ENCODE measurements at regions not wholly inside any gene's neighbourhood (a gene's known extent, or its start where the extent isn't known, plus 50 kb on each side); places are given as distances from the start of the nearest gene placed in this dataset.

DNA sequence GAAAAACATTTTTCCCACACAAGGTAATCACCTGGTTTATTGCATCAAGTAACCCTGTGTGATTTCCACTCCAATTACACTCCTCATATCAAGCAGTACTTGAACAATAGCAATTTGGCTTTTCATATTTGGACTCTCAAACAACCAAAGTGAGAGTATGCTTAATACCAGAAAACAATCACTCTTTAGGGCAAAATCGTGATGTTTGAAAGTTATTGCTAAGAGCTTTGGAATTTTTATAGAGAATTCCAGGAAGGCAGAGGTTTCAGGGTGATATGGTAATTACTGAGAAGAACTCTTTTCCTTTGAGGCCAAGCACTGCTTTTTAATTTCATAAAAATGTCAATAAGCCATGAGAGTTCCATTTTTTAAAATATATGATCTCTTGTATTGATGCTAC, 779.5 kb upstream of the LRRTM1 start:
- TF ChIP-seq, protein P1, sequence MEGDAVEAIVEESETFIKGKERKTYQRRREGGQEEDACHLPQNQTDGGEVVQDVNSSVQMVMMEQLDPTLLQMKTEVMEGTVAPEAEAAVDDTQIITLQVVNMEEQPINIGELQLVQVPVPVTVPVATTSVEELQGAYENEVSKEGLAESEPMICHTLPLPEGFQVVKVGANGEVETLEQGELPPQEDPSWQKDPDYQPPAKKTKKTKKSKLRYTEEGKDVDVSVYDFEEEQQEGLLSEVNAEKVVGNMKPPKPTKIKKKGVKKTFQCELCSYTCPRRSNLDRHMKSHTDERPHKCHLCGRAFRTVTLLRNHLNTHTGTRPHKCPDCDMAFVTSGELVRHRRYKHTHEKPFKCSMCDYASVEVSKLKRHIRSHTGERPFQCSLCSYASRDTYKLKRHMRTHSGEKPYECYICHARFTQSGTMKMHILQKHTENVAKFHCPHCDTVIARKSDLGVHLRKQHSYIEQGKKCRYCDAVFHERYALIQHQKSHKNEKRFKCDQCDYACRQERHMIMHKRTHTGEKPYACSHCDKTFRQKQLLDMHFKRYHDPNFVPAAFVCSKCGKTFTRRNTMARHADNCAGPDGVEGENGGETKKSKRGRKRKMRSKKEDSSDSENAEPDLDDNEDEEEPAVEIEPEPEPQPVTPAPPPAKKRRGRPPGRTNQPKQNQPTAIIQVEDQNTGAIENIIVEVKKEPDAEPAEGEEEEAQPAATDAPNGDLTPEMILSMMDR (IDR thresholded peaks at IDR 0.05), result no peak

DNA sequence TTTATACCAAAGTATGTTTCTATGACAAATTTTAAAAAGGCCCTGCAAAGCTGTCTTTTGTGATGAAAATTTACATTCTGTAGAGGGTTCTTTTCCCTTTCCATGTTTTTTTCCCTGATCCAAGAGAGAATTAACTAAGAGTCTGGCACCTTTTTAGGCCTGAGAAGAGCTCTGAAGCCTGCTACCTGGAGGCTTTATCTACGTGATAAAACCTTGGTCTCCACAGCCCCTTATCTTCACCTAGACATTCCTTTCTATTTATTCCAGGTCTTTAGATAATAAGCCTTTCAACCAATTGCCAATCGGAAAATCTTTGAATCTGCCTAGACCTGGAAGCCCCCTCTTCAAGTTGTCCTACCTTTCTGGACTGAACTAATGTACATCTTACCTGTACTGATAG, 774.1 kb upstream of the LRRTM1 start:
- TF ChIP-seq, protein P1 (IDR thresholded peaks at IDR 0.05), result no peak
- no peak for ATAC-seq (ENCODE audit: low FRiP score)

More for the DNA sequence above, 779.5 kb upstream of the LRRTM1 start:
- ATAC-seq (ENCODE audit: low FRiP score), result no peak
- DNase-seq (ENCODE audit: low spot score), result no peak

DNA sequence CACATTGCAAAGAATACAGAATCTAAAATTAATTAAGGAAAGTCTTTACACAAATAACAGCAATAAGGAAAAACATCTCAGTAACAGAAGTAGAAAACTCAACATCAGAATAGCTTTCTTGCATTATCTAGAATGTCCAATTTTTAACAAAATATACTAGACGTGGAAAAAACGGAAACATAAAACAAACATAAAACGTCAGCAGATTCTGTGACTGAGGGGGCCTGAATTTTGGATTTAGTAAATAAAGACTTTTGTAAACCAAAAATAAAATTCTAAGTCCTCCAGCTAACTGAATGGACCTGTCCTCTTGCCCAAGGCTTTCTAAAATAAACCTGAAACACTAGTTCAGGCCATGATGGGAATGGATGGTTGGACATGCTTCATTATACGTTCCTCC, 773.5 kb upstream of the LRRTM1 start:
- DNase-seq (ENCODE audit: low spot score) (no peak), ATAC-seq (ENCODE audit: low FRiP score) (no peak)
- TF ChIP-seq, protein P1 (IDR thresholded peaks at IDR 0.05), result no peak

More for the DNA sequence above, 774.1 kb upstream of the LRRTM1 start:
- DNase-seq (ENCODE audit: low spot score), result no peak

DNA sequence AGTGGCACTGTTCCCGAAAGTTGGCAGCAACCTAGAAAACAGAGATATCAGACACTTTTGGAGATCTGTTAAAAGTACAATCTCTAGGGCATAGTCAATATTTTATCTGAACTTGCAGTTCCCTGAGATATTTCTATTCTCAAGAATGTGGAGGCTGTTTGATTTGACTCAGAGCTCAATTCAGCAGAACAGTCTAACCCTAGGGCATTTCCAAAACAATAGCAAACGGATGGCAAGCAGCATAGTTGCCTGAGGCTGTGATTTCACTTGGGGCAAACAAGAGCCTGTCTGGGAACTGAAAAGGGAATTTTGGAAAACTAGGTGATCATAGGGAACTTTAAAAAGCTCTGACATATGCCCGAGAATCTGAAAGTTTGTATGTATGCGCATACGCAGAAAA, 772.8 kb upstream of the LRRTM1 start:
- no peak for ATAC-seq (ENCODE audit: low FRiP score)
- no peak for DNase-seq (ENCODE audit: low spot score)
- TF ChIP-seq, protein P1 (IDR thresholded peaks at IDR 0.05), result no peak

DNA sequence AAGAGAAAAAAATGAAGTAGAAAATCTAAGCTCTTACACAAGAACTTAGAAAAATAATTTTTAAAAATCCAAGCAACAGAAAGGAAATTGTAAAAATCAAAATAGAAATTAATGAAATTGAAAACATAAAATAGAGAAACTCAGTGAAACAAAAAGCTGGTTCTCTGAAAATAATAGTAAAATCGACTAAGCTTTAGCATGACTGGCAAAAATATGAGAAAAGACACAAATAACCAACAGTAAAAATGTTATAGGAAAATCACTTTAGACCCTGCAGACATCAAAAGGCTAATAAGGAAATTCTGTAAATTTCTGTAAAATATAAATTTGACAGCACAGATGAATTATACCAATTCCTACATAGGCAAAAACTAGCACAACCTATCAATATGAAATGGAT, 768.9 kb upstream of the LRRTM1 start:
- DNase-seq (ENCODE audit: low spot score), result no peak
- ATAC-seq (ENCODE audit: low FRiP score), result no peak
- TF ChIP-seq, protein P1 (IDR thresholded peaks at IDR 0.05), result no peak

DNA sequence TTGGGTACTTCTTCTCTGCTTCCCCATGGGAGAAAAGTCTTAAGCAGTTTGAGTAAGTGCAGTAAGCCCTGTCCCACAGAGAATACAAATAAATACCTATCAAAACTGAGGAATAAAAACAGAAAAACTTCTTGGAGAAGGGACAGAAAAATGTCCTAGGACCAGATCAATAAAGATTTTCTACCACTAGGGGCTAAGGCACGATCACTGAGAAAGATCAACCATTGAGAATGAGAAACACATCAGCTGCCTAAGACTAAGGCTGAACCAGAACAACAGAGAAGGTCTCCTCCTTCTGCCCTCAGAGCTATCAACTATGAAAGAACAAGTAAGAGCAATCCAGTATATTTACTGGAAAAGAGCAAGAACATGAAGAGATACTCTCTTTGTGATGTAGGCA, 763.6 kb upstream of the LRRTM1 start:
- TF ChIP-seq, protein P1 (IDR thresholded peaks at IDR 0.05), result no peak
- no peak for DNase-seq (ENCODE audit: low spot score)
- ATAC-seq (ENCODE audit: low FRiP score), result no peak

DNA sequence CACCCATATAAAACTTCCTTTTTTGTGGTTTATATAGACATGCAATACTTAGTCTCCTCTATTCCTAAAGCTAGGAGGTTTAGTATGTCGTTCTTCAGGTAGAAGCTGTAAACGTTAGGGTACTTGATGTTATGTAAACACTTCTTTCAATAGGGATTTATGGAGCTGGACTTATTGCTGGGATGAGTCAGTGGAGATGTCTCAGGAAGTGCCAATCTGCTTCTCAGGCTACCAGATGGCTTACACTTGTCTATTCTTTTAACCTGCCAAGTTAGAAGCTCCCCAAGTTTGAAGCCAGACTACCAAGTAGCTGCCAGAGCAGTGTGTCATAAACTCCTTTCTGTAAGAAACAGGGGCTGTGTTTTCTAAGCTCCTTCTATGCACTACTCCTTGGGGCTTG, 756.5 kb upstream of the LRRTM1 start:
- ATAC-seq (ENCODE audit: low FRiP score), result no peak
- TF ChIP-seq, protein P1 (IDR thresholded peaks at IDR 0.05), result no peak
- DNase-seq (ENCODE audit: low spot score), result no peak

Data from omental fat pad (tissue), 3 donors.